ENCODE measurements at regions not wholly inside any gene's neighbourhood (a gene's known extent, or its start where the extent isn't known, plus 50 kb on each side); places are given as distances from the start of the nearest gene placed in this dataset.

DNA sequence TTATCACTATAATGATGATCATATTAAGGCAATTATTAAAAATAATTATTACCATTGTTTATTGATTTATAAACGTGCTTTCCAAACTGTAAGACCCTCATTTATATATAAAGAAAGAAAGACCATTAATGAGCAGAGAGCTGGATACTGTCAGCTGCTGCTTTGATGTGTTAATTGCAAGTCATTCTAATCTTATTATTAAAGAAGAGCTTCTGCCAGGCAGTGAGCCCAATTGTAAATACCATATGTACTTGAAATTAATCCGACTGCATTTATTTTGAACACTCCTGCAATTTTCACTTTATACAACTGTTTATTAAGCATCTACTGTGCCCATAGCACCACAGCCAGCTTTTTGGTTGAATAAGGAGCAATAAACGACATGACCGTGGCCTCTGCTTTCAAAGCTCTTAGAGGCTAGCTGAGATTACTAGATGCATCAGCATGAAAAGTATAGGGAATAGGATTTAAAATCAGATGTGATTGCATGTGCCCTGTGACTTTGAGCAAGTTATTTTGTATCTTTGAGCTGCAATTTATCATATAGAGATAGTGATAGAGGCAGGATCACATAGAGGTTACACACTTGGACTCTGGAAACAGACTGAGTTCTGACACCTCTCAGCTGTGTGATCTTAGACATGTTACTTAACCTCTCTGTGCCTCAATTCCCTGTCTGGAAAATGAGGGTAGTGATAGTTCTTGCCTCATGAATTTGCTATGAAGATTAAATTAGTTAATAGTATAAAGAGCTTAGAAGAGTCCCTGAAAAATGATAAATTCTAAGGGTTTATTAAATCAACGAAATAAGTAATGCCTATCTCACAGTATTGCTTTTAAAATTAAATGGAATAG lies 83.4 kb downstream of the MYCN start:
- no peak for DNase-seq

DNA sequence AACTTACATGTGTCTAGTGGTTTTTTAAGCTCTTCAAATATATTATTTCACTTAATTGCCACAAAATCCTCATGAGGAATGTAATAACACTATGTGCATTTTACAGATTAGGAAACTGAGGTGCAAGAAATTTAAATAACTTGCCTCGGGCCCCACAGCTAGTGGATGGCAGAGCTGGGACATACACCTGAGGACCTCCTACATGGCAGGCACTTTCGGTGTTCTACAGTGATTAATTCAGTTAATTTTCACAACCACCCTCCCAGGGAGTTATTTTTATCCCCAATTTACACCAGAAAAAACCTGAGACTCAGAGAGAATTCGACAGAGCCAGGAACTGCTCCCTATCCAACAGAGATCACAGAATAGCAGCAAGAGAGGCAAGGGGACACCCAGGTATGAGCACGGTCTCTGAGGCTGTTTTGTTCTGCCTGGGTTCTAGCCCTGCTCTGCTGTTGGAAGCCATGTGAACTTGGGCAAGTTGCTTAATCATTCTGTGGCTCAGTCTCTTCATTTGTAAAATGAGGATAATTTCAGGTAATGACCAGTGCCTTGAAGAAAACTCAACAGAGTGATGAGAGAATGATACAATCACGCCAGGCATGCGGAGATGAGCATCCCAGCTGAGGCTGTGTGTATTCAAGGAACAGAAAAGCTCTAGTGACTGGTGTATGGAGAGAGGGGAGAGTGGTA lies 82.3 kb downstream of the MYCN start:
- DNase-seq, result no peak

DNA sequence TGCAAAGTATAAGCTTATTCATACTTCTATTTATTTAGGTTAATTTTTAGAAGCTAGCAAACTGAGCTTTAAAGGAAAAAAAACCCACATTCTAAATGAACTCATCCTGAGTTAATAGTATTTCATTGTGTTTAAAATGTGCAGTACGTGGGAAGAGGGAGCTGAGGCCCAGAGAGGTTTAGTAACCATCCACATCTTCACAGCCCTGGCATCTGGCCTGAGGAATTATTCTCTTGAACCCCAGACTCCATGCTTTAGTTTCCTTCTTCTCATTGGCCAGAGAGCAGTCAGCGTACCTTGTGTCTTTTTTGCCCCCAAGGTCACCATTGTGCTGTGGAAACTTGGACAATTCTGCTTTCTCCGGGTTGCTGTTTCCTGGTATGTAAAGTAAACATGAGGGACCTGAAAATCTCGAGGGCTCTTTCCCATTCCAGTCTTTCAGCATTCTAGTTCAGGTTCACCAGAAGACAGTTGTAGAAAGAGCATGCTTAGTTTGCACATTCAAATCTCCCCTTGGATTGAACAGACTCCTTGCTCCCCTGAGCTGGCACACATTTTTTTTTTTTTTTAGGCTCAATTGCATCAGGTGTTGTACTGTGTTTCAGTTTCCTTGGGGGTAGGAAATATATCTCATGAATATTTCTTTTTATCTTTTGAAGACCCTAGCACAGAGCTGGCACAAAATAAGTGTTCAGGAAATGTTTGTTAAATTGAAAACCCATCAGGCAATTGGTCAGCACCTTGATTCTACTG lies 81.4 kb downstream of the MYCN start:
- no peak for DNase-seq

DNA sequence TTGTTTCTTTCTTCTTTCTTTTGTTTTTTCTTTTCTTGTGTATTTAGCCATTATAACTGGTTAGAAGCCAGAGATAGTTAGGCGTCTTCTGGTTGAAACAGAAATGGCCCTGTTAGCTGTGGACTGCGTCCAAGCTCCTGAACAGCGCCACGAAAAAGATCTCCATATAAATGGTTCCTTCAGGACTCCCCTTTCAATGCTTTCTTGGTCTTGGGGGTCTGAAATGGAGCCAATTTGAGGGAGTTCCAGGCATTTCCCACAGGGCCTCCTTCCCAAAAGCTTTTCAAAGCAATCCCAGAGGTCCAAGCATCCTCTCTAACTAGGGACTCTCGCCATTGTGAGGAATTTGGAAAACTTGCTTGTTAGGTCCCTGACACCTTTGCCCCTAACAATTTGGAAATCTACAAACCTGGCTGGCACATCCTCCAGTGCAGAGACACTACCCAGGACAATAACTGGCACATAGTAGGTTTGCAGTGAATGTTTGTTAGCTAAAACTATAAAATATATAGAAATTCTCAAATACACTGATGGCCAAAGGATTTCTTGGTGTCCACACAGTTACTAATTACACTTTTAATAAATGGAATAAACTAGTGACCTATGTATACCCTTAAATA lies 80.1 kb downstream of the MYCN start:
- DNase-seq, result no peak

DNA sequence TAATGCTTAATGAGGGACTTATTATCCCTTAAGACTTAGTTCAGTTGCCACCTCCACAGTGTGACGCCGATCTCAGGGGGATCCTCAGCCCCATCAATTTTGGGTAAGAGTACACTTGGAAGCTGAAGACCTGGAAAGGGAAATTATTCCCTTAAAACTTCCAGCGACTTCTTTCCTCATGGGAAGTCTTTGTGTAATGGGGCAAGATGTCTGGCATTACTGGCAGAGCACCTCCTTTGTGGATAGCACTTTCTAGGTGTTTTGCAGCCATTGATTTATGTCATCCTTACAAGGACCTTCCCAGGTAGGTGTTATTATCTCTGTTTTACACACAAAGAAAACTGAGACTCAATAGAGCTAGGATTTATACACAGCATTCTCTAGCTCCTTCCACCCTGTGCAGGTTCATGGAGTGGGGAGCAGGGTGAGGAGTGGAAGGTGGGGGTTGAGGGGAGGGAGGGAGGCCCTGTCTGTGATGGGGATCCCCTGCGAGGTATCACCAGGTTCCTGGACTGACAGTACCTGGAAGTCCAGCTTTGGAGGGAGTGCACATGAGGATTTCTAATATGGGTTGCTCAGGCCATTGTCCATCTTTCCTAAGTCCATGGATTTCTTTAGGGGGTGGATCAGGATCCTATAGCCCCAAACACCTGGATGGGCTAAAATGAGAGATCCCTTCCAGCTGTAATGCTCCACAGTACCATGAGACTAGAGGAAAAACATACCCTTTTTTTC lies 79.4 kb downstream of the MYCN start:
- DNase-seq, result no peak

DNA sequence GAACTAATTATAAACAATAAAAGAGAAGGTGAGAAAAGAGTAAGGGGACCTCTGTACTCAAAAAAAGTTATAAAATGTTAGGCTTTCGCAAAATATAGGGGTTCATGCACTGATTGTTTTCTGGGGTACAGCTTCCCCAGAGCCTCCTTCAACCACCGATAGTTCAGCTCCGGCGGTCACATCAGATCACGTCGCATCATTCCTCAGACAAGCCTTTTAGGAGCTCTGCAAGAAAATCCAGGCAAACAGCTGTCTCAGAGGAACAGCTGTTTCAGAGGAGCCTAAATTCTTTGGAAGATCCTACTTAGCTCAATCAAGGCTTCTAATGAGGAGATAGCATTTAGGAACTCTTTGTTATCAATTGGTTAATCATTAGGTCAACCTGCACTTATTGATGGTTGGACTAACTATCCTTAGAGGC lies 78.7 kb downstream of the MYCN start:
- no peak for DNase-seq

DNA sequence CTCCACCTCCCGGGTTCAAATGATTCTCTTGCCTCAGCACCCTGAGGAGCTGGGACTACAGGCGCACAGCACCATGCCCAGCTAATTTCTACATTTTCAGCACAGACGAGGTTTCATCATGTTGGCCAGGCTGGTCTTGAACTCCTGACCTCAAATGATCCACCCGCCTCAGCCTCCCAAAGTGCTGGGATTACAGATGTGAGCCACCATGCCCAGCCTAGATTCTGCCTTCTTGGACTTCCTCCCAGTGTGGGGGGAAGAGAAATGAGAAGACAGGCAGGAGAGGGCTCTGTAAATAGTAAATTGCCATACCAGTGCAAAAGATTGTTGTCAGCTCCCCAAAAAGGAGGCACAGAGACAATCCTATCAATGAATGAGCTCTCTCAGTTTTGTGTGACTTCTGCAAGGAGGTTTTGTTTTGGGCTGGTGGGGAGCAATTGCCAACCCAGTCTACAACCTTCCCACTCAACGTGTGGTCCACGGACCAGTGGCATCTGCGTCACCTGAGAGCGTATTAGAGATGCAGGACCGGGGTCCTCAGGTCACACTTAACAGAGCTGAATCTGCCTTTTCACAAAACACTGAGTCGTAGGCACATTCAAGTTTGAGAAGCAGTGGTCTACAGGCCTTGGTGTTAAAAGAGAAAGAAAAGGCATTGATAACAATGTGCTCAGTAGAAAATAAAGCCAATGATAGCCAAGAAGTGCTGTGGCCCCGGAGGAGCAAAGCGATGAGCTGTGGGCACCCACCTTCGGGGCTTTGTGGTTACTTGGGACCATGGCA lies 78.1 kb downstream of the MYCN start:
- DNase-seq, result no peak

DNA sequence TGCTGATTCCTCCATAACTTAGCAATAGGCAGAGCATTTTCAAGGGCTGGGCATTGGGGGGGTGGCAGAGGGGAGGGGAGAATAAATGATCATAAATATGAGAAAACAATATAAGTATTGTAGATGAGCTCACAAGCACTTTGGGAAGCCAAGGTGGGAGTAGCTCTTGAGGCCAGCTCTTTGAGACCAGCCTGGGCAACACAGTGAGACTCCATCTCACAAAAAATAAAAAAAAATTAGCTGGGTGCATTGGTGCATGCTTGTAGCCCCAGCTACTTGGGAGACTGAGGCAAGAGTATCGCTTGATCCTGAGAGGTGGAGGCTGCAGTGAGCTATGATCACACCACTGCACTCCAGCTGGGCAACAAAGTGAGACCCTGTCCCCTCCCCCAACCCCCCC lies 75.9 kb downstream of the MYCN start:
- DNase-seq, result no peak

DNA sequence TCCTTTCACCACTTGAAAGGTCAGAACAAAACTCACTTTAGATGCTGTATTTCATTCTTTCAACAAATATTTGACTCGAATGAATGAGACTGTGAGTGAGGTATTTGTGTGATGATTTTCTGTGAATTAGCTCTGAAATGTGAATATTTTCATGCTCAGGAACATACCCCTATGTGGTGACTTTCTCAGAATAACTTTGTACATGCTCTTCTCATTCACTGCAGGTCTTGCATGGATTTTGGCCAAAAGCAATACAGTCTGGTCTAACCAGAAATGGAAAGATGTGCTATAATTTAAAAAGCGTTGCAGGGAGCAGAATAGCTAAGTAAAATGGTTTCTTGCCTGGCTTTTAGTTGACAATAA lies 75.5 kb downstream of the MYCN start:
- DNase-seq, result no peak

DNA sequence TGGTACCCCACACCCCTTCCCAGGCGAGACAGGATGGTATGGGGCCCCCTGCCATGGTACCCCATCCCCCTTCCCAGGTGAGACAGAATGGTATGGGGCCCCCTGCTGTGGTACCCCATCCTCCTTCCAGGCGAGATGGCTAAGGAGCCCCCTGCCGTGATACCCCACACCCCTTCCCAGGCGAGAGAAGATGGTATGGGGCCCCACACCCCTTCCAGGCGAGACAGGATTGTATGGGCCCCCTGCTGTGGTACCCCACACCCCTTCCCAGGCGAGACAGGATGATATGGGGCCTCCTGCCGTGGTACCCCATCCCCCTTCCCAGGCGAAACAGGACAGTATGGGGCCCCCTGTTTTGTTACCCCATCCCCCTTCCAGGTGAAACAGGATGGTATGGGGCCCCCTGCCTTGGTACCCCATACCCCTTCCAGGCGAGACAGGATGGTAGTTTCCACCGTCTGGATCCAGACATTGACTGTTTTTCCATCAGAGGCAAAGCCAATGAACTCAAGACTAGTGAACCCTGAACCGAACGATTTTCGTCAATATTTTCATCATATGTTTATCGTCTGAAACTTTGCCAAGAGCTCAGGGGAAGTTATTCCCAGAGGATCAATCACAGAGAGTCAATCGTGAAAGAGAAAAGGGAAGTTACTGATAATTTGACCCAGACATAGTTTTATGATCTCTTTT lies 75.0 kb downstream of the MYCN start:
- no peak for DNase-seq

DNA sequence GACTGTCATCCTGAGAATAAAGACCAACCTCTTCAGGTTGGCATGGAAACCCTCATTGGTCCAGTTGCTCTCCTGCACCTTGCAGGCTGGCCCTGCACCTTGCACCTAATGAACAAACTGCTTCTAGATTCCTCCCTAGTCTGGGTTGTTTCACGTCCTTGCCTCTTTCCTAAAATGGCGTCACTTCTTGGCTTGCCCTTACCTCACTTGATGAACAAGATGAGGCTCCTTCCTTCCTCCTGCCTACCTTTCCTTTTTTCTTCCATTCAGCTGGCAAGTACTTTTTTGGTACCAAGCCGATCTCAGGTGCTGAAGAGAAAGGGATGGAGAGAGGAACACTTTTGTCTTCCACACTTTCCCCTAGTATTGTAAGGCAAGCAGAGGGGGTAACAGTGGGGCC lies 74.5 kb downstream of the MYCN start:
- DNase-seq, result no peak

DNA sequence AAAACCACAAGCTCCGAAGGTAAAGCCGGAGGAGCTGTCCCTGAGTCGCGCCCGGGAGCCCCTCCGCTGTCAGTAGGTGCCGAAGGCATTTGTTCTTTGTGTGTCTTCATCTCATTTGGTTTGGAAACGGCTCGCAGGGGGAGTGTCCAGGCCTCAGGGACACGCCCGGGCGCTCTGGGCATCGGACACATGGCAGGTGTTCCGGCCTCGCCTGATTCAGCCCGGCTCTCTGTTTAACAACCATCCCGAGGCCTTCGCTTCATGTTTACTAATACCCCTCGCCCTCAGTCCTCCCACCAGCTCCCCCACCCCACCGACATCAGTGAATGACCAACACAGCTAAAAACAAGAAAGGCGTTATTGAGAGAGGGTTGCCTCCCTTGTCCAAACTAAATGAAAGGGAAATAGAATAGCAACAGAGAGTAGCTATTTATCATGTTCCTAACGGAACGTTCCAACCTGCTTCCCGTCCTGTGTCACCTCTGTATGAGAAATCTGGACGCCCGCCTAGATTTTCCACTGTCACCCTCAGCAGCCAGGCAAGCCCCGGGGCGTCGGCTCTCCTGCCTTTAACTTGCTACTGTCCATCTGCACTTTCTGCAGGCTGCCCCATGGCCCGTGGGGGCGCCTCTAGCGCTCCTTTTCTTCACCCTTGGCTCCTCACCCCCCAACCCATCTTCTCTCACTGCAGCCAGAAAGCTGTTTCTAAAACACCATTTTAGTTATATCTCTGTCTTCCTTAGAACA lies 73.9 kb downstream of the MYCN start:
- DNase-seq, result no peak

DNA sequence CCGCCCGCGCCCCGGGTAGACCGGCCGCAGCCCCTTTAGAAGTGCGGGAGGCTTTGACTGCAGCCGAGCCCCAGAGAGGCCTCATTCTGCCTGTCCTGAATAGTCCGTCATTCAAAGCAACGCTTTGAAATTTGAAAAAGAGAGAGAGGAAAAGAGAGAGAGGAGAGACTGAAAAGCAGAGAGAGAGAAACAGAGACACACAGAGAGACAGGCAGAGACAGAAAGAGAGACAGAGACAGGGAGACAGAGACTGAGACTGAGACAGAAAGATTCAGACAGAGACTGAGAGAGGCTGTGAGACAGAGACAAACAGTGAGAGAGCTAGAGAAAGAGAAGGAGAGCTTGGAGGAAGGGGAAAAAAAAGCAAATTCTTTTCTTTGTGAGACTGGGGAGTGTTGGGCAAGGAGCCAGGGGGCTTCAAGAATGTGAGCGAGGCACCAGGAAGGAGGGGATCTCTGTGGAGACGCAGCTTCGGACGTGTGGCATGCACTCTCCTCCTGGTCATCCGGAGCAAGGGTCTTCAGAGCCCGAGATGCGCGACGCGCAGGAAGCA lies 73.1 kb downstream of the MYCN start:
- DNase-seq, result no peak

DNA sequence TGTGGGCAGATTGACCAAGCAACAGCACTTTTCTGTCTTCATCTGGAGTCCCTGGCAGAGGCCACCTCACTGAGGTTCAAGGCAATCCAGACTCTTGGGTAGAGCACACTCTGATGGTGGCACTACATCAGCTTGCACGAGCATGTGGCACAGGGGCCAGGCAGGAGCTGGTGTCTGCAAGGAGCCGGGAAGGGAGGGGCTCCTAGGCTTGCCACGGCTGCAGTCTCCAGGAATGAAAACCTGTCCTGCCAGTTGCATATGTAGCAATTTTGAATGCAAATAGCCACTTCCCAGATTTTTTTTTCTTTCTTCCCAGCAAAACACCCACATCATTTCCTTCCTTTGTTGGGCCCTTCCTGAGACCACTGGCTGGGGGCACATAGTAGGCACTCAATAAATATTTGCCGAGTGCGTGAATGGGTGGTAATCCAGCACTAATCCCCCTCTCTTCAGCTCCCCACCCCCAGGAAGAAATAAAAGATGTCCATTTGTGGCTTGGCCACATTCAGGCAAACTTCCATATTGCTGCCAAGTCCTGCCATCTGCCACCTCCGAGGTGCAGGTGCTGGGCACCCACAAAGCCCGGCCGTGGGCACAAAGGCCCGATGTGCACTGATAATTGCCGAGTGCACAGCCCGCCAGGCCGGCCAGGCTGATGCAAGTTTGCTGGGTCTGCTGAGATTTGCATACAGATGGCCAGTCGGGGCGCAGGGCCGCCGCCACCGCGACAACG lies 72.4 kb downstream of the MYCN start:
- DNase-seq, result no peak

DNA sequence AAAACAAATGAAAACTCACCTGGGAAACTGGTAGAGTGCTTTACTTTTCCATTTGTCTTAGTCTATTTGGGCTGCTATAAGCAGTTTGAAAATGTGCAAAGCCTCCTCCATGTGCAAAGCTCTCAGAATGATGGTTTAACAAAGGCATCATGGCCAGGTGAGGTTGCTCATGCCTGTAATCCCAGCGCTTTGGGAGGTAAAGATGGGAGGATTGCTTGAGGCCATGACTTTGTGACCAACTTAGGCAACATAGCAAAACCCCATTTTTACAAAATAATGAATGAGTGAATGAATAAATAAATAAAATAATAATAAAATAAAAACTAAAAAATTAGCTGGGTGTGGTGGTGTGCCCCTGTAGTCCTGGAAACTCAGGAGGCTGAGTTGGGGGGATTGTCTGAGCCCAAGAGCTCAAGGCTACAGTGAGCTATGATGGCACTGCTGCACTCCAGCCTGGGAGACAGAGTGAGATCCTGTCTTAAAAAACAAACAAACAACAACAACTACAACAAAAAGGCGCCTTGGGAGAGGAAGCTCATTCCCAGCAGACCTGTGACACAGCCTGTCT lies 71.8 kb downstream of the MYCN start:
- DNase-seq, result no peak

DNA sequence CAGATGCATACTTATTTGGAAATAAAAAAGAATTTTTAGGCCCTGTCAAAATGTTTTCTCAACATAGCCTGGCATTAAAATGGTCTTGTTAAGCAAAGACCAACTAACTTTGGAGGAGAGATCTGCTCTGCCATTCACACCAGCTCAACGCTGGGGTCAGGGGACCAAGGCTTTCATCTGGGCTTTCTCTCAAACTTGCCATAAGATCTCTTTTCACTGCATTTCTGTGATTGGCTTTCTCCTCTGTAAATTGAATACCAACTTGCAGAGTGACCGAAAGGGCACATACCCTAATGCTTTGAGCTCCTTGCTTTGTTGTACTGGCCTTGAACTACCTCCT lies 71.2 kb downstream of the MYCN start:
- no peak for DNase-seq

DNA sequence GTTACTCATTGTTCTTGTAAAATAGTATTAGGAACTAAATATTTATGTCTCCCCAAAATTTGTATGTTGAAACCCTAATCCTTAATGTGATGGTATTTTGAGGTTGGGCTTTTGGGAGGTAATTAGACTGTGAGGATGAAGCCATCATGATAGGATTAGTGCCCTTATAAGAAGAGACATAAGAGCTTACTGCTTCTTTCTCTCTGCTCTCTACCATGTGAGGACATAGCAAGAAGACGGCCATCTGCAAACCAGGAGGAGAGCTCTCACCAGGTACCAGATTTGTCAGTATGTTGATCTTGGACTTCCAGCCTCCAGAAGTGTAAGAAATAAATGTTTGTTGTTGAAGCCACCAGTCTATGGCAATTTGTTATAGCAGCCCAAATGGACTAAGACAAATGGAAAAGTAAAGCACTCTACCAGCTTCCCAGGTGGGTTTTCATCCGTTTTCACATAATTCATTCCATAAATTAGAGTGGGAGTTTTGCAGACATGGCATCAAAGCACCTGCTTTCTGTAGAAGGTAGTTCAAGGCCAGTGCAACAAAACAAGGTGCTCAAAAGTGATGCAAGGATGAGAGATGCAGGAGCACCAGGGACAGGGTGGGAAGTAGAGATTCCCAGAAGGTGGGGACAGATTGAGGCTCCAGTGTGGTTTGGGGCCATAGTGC lies 70.7 kb downstream of the MYCN start:
- DNase-seq, result no peak

DNA sequence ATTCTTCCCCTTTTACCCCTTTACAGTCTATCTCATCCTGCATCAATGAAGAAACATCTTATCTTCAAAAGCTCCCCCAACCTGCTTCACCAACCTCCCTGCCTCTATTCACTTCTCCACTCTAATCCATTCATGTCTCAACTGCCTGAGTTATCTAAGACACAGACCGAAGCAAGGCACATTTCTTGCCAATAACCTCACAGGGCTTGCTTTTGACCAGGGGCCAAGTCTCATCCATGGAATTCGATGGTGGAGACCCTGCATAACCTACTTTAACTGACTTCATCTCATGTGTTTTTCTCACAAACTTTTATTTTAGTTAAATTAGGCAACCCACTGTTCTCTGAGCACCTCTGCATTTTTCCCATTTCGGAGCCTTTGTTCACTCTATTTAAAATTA lies 69.7 kb downstream of the MYCN start:
- DNase-seq, result no peak

DNA sequence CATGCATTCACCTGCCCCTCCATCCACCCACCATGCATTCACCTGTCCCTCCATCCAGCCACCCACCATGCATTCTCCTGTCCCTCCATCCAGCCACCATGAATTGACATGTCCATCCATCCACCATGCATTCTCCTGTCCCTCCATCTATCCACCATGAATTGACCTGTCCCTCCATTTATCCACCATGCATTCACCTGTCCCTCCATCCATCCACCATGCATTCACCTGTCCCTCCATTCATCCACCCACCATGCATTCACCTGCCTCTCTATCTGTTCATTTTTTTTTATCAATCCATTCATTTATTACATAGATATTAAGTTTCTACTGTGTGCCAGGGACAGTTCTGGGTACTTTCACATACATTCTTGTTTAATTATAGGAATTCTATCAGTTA lies 69.2 kb downstream of the MYCN start:
- DNase-seq, result no peak
